ENCODE measurements at regions not wholly inside any gene's neighbourhood (a gene's known extent, or its start where the extent isn't known, plus 50 kb on each side); places are given as distances from the start of the nearest gene placed in this dataset.

- H3K27me3 Mint-ChIP-seq (ENCODE audit: insufficient read depth, unreplicated experiment), result no peaks in the 10 kb centered on the region
Observed at GRCh38 chr1:4139646-4140045, 239.6 kb upstream of the C1orf174 start.

GRCh38 chr1:4140241-4140640 lies 240.2 kb upstream of the C1orf174 start:
- TF ChIP-seq CTCF (IDR thresholded peaks at IDR 0.05; ENCODE audit: unreplicated experiment), result no peak
- no peak overlapping the region for H3K4me3 Mint-ChIP-seq (ENCODE audit: unreplicated experiment)
- H3K36me3 Mint-ChIP-seq (ENCODE audit: insufficient read depth, unreplicated experiment), result no peaks in the 10 kb centered on the region
- DNase-seq (ENCODE audit: unreplicated experiment), result no peak
- no TSS peak for BruUV-seq (replicated peaks)
- ChIA-PET POLR2A (no interaction called here), CTCF (no interaction called here)
- H3K4me1 Mint-ChIP-seq (ENCODE audit: insufficient read depth, unreplicated experiment), result no peaks in the 10 kb centered on the region
- intact Hi-C loops (cut with micrococcal nuclease), result no loop called here
- peaks cover 23% of the 10 kb centered on the region for H3K9me3 Mint-ChIP-seq (ENCODE audit: unreplicated experiment)
- no peaks in the 10 kb centered on the region for H3K27me3 Mint-ChIP-seq (ENCODE audit: insufficient read depth, unreplicated experiment)
- H3K27ac Mint-ChIP-seq (ENCODE audit: low read depth, unreplicated experiment), result no peak overlapping the region

More at GRCh38 chr1:4139646-4140045, 239.6 kb upstream of the C1orf174 start:
- DNase-seq (ENCODE audit: unreplicated experiment), result no peak
- POLR2A ChIA-PET, result no interaction called here
- BruUV-seq (replicated peaks), result no TSS peak
- Mint-ChIP-seq H3K4me3 (ENCODE audit: unreplicated experiment) (no peak overlapping the region), H3K27ac (ENCODE audit: low read depth, unreplicated experiment) (no peak overlapping the region), H3K4me1 (ENCODE audit: insufficient read depth, unreplicated experiment) (no peaks in the 10 kb centered on the region), H3K36me3 (ENCODE audit: insufficient read depth, unreplicated experiment) (no peaks in the 10 kb centered on the region), H3K9me3 (ENCODE audit: unreplicated experiment) (peaks cover 23% of the 10 kb centered on the region)
- CTCF ChIA-PET, result no interaction called here
- intact Hi-C loops (cut with micrococcal nuclease), result no loop called here
- TF ChIP-seq CTCF (IDR thresholded peaks at IDR 0.05; ENCODE audit: unreplicated experiment), result no peak

GRCh38 chr1:4140821-4141220 lies 240.7 kb upstream of the C1orf174 start:
- no peak for TF ChIP-seq CTCF (IDR thresholded peaks at IDR 0.05; ENCODE audit: unreplicated experiment)
- no peaks in the 10 kb centered on the region for H3K4me1 Mint-ChIP-seq (ENCODE audit: insufficient read depth, unreplicated experiment)
- H3K27me3 Mint-ChIP-seq (ENCODE audit: insufficient read depth, unreplicated experiment), result no peaks in the 10 kb centered on the region
- ChIA-PET POLR2A (no interaction called here), CTCF (no interaction called here)
- peaks cover 23% of the 10 kb centered on the region for H3K9me3 Mint-ChIP-seq (ENCODE audit: unreplicated experiment)
- no peaks in the 10 kb centered on the region for H3K36me3 Mint-ChIP-seq (ENCODE audit: insufficient read depth, unreplicated experiment)
- no peak for DNase-seq (ENCODE audit: unreplicated experiment)
- no peak overlapping the region for H3K4me3 Mint-ChIP-seq (ENCODE audit: unreplicated experiment)
- no peak overlapping the region for H3K27ac Mint-ChIP-seq (ENCODE audit: low read depth, unreplicated experiment)
- intact Hi-C loops (cut with micrococcal nuclease), result no loop called here
- no TSS peak for BruUV-seq (replicated peaks)

GRCh38 chr1:4144349-4144971 lies 244.4 kb upstream of the C1orf174 start:
- no peaks in the 10 kb centered on the region for H3K4me1 Mint-ChIP-seq (ENCODE audit: insufficient read depth, unreplicated experiment)
- no peak for TF ChIP-seq CTCF (IDR thresholded peaks at IDR 0.05; ENCODE audit: unreplicated experiment)
- no TSS peak for BruUV-seq (replicated peaks)
- ChIA-PET POLR2A (no interaction called here), CTCF (interaction anchor here (0.6 kb wide), 1 partner anchor 20 kb away, joined by 3 read pairs; no protein-coding TSS in a partner anchor)
- no peak overlapping the region for H3K27ac Mint-ChIP-seq (ENCODE audit: low read depth, unreplicated experiment)
- no peaks in the 10 kb centered on the region for H3K36me3 Mint-ChIP-seq (ENCODE audit: insufficient read depth, unreplicated experiment)
- intact Hi-C loops (cut with micrococcal nuclease), result no loop called here
- no peak for DNase-seq (ENCODE audit: unreplicated experiment)
- no peaks in the 10 kb centered on the region for H3K27me3 Mint-ChIP-seq (ENCODE audit: insufficient read depth, unreplicated experiment)
- peaks cover 3% of the 10 kb centered on the region for H3K9me3 Mint-ChIP-seq (ENCODE audit: unreplicated experiment)
- H3K4me3 Mint-ChIP-seq (ENCODE audit: unreplicated experiment), result no peak overlapping the region

All from MCF 10A (cell line).